ENCODE measurements at regions not wholly inside any gene's neighbourhood (a gene's known extent, or its start where the extent isn't known, plus 50 kb on each side); places are given as distances from the start of the nearest gene placed in this dataset.
A peak's percentile ranks its signal among the peaks of the same experiment; 100 is the strongest.

DNA sequence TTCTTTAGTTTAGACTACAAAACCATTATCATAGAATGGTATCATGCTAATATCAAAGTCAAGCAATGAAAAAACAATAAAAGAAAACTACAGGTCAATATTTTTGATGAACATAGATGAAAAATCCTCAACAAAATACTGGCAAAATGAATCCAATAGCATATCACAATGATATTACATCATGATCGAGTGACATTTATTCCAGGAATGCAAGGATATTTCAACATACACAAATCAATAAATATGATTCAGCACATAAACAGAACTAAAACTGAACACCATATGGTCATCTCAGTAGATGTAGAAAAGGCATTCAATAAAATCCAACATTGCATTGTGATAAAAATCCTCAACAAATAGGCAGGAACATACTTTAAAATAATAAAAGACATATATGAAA, 1657.7 kb downstream of the KCNT2 start:
- TF ChIP-seq, protein P1, sequence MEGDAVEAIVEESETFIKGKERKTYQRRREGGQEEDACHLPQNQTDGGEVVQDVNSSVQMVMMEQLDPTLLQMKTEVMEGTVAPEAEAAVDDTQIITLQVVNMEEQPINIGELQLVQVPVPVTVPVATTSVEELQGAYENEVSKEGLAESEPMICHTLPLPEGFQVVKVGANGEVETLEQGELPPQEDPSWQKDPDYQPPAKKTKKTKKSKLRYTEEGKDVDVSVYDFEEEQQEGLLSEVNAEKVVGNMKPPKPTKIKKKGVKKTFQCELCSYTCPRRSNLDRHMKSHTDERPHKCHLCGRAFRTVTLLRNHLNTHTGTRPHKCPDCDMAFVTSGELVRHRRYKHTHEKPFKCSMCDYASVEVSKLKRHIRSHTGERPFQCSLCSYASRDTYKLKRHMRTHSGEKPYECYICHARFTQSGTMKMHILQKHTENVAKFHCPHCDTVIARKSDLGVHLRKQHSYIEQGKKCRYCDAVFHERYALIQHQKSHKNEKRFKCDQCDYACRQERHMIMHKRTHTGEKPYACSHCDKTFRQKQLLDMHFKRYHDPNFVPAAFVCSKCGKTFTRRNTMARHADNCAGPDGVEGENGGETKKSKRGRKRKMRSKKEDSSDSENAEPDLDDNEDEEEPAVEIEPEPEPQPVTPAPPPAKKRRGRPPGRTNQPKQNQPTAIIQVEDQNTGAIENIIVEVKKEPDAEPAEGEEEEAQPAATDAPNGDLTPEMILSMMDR (IDR thresholded peaks at IDR 0.05; ENCODE audit: control extremely low read depth, extremely low read depth, low read depth, missing control alignments), result no peak
- POLR2A ChIA-PET, result no interaction called here
- DNase-seq (ENCODE audit: extremely low spot score), result no peak
- CTCF ChIA-PET, result no interaction called here

DNA sequence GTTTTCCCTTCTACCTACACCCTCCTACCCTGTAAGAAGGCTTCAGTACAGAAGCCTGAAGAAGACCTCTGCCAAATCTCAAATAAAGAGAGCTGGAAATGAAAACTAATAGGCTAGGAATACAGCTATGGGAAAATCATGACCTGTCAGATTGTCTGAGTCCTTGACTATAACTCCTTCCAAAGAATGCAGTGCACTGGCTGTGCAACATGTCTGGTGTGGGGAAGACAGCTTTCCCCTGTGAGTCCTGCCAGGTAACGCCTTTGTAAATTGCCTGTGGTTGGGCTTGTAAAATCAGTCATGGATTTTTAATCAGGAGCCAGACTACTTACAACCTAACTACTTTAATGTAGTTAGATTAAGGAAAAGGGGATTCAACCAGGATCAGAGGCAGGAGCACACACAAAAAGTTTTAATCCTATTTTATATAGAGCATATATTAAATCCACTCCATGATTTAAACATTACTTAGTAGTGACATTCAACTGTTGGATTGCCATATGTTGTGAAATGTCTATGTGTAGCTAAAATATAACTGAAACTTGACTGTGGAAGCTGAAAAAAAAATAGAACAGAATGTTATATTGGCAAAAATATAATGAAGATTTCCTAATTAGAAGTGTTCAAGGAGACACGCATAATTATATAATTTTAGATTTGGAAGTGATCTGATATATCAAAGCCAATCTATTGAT, 1667.8 kb downstream of the KCNT2 start:
- ChIA-PET CTCF (no interaction called here), POLR2A (interaction anchor here (0.6 kb wide), 1 partner anchor 110 kb away, joined by 4 read pairs; no protein-coding TSS in a partner anchor)
- TF ChIP-seq, protein P1 (IDR thresholded peaks at IDR 0.05; ENCODE audit: control extremely low read depth, extremely low read depth, low read depth, missing control alignments), result no peak
- no peak for DNase-seq (ENCODE audit: extremely low spot score)

DNA sequence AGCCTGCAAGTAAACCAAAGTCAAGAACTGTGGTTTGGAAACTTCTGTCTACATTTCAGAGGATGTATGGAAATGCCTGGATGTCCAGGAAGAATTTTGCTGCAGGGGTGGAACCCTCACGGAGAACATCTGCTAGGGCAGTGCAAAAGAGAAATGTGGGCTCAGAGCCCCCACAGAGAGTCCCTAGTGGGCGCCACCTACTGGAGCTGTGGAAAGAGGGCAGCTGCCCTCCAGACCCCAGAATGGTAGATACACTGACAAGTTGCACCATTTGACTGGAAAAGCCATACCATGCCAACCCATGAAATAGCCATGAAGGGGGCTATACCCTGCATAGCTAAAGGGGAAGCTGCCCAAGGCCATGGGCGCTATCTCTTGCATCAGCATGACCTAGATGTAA, 1672.4 kb downstream of the KCNT2 start:
- DNase-seq (ENCODE audit: extremely low spot score), result no peak
- CTCF ChIA-PET, result interaction anchor here (1.0 to 1.1 kb wide), 2 partner anchors 9 to 17 kb away, joined by 3 read pairs; no protein-coding TSS in a partner anchor

DNA sequence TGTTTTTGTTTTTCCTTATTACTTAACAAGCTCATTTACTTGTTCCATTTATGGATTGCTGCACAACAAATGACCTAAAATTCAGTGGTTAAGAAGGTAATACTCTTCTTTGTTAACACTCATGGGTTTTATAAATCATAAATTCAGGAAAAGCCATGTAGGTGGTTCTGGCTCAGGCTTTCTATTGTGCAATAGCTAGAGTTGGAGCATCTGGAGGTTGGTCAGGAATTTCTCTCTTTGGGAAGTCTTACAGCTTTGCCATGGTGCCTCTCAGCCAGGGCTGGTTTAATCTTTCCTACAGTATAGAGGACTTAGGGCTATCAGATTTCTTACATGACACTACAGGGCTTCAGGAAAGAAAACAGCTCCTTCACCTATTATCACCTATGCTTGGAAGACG, 1677.1 kb downstream of the KCNT2 start:
- ChIA-PET CTCF (no interaction called here), POLR2A (no interaction called here)
- TF ChIP-seq, protein P1 (IDR thresholded peaks at IDR 0.05; ENCODE audit: control extremely low read depth, extremely low read depth, low read depth, missing control alignments), result no peak
- DNase-seq (ENCODE audit: extremely low spot score), result no peak

More for the DNA sequence above, 1672.4 kb downstream of the KCNT2 start:
- TF ChIP-seq, protein P1 (IDR thresholded peaks at IDR 0.05; ENCODE audit: control extremely low read depth, extremely low read depth, low read depth, missing control alignments), result peak; percentile 12
- POLR2A ChIA-PET, result no interaction called here

DNA sequence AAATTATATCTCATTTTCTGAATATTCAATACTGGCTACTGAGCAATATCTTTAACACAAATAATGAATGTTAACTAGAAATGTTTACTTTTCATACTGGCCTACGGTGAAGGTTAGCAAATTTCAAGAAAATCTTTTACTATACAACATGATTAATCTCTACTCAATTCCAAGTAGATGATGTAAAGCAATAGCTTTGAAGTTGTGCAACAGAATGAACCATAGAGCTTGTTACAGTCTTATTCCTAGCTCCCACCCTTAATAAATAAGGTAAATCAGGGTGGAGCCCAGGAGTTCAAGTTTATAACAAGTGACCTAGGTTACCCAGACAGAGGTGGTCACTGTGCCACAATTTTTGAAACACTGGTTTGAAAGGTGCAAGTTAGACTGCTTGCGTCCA, 1678.1 kb downstream of the KCNT2 start:
- POLR2A ChIA-PET, result no interaction called here

DNA sequence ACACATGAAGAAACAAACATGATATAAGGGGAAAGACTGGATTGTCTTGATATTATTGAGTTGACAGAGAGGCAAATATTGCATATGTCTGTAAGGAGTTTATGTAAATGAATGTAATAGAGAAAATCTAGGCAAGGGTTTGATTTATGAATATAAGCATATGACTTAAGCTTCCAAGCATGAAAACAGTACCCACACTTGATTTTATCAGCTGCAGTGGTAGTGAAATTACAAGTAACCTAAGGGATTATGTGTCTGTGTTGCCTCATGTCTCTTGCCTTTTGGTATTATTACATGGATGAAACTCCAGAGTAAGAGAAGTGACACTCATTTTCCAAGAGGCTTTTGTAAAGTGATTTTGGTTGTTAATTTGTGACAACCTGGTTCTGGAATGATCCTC, 1678.9 kb downstream of the KCNT2 start:
- DNase-seq (ENCODE audit: extremely low spot score), result no peak
- ChIA-PET CTCF (no interaction called here), POLR2A (no interaction called here)
- TF ChIP-seq, protein P1 (IDR thresholded peaks at IDR 0.05; ENCODE audit: control extremely low read depth, extremely low read depth, low read depth, missing control alignments), result no peak

More for the DNA sequence above, 1678.1 kb downstream of the KCNT2 start:
- no peak for DNase-seq (ENCODE audit: extremely low spot score)
- CTCF ChIA-PET, result no interaction called here
- TF ChIP-seq, protein P1 (IDR thresholded peaks at IDR 0.05; ENCODE audit: control extremely low read depth, extremely low read depth, low read depth, missing control alignments), result no peak

Measured in GM10248 (cell line).